BLaER1 (cell line): ENCODE measurements at regions not wholly inside any gene's neighbourhood (a gene's known extent, or its start where the extent isn't known, plus 50 kb on each side); places are given as distances from the start of the nearest gene placed in this dataset.
"Not testable (repeated sequence)": the region's sequence is repeated elsewhere in the genome, so short reads cannot be mapped to it uniquely, and the experiment has no call there.

Experiments
- H3K27ac ChIP-seq: shearing (Covaris generic); formaldehyde crosslinking; 2 replicates; pipeline ENCODE4 v1.8.1; 2022
- H3K27me3 ChIP-seq: shearing (Covaris generic); formaldehyde crosslinking; 2 replicates; pipeline ENCODE4 v1.8.1; 2022
- H3K36me3 ChIP-seq: shearing (Covaris generic); formaldehyde crosslinking; 2 replicates; pipeline ENCODE4 v1.8.1; 2022
- H3K4me1 ChIP-seq: shearing (Covaris generic); formaldehyde crosslinking; 2 replicates; pipeline ENCODE4 v1.8.1; 2022
- H3K4me2 ChIP-seq: shearing (Covaris generic); formaldehyde crosslinking; 2 replicates; pipeline ENCODE4 v1.8.1; 2022
- H3K4me3 ChIP-seq: shearing (Covaris generic); formaldehyde crosslinking; 2 replicates; pipeline ENCODE4 v1.8.1; 2022
- H3K9ac ChIP-seq: shearing (Covaris generic); formaldehyde crosslinking; 2 replicates; pipeline ENCODE4 v1.8.1; 2022
- H3K9me3 ChIP-seq: shearing (Covaris generic); formaldehyde crosslinking; 2 replicates; pipeline ENCODE4 v1.8.1; 2022
- H4K20me1 ChIP-seq: shearing (Covaris generic); formaldehyde crosslinking; 2 replicates; pipeline ENCODE4 v1.8.1; 2022
- Cebpa-rat ChIP-seq: shearing (Covaris generic); IDR thresholded peaks from 2 replicates; pipeline ENCODE4 v1.8.1; 2022

DNA sequence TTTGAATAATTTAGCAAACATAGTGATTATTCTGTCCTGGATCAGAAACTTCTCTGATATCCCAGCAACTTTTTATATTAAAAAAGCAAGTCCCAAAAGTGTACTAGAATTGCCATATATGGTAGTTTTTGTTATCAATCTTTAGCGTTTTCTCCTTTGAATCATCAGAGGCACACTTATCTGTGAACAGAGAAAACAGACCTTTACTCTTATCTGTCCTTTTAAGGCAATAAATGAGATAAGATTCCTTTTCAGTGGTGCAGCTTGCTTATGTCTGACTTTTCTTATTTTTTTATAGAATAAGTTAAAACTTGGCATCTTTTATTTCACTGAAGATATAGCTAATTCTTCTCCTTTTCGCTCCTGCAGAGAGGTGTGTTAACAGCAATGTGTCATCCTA, 458.1 kb upstream of the PCDH10 start:
- Histone ChIP-seq H3K4me1 (no peaks in the 10 kb centered on the region), H3K9ac (no peak overlapping the region), H3K9me3 (no peaks in the 10 kb centered on the region; the same call in 1 of the 2 replicates), H3K27ac (no peak overlapping the region), H3K27me3 (no peaks in the 10 kb centered on the region), H4K20me1 (no peaks in the 10 kb centered on the region), H3K36me3 (no peaks in the 10 kb centered on the region), H3K4me3 (no peak overlapping the region), H3K4me2 (no peak overlapping the region)
- TF ChIP-seq Cebpa-rat: no peak

DNA sequence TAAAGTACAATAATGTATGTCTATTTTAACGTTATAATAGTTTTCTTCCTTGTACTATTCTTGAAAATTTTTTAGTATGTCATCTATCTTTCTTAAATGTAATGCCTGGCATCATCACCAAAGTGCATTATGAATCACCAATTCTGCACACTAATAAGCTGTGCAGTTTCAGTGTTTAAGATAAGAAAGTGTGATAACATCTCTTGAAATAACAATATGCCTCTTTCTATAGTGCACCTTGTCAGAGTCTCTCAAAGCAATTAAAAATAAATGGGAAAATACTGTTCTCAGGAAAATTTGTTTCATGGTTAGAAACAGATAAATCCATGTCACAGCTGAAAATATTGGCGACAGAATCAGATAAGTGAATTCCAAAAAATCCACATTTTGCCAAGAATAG, 457.4 kb upstream of the PCDH10 start:
- Histone ChIP-seq H3K9me3 (no peaks in the 10 kb centered on the region; the same call in 1 of the 2 replicates), H3K4me1 (no peaks in the 10 kb centered on the region), H3K9ac (no peak overlapping the region), H3K36me3 (no peaks in the 10 kb centered on the region), H3K27me3 (no peaks in the 10 kb centered on the region), H4K20me1 (no peaks in the 10 kb centered on the region), H3K4me2 (no peak overlapping the region), H3K4me3 (no peak overlapping the region), H3K27ac (no peak overlapping the region)
- no peak for TF ChIP-seq Cebpa-rat

DNA sequence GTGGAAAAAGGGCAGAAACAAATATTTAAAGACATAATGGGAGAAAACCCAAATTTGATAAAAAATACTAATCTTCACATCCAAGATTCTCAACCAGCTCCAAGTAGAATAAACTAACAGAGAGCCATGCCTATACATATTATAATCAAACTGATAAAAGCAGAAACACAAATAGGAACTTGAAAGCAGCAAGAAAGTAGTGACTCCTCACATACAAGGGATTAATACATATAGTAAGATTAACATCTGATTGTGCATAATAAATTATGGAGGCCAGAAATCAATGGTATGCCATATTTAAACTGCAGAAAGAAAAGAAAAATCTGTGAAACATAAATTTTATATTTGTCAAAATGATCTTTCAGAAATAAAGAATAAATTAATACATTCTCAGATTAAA, 454.3 kb upstream of the PCDH10 start:
- no peak for TF ChIP-seq Cebpa-rat
- no peak overlapping the region for H3K27ac ChIP-seq
- H3K27me3 ChIP-seq: no peaks in the 10 kb centered on the region
- H3K4me2 ChIP-seq: no peak overlapping the region
- H3K36me3 ChIP-seq: no peaks in the 10 kb centered on the region
- H3K4me3 ChIP-seq: no peak overlapping the region
- H4K20me1 ChIP-seq: no peaks in the 10 kb centered on the region
- H3K9ac ChIP-seq: no peak overlapping the region
- no peaks in the 10 kb centered on the region; the same call in 1 of the 2 replicates for H3K9me3 ChIP-seq
- H3K4me1 ChIP-seq: no peaks in the 10 kb centered on the region

DNA sequence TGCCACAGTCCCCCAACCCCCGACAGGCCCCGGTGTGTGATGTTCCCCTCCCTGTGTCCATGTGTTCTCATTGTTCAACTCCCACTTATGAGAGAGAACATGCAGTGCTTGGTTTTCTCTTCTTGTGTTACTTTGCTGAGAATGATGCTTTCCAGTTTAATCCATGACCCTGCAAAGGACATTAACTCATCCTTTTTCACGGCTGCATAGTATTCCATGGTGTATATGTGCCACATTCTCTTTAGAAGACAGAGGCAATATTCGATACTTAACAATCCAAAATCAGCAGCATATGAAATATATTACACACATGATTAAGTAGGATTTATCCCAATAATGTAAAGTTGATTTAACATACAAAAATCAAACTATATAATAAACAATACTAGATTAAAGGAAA, 451.6 kb upstream of the PCDH10 start:
- H3K27me3 ChIP-seq, H3K4me2 ChIP-seq, H3K9ac ChIP-seq, H3K9me3 ChIP-seq, H3K27ac ChIP-seq, H4K20me1 ChIP-seq, H3K36me3 ChIP-seq, H3K4me3 ChIP-seq, H3K4me1 ChIP-seq: not testable (repeated sequence)

DNA sequence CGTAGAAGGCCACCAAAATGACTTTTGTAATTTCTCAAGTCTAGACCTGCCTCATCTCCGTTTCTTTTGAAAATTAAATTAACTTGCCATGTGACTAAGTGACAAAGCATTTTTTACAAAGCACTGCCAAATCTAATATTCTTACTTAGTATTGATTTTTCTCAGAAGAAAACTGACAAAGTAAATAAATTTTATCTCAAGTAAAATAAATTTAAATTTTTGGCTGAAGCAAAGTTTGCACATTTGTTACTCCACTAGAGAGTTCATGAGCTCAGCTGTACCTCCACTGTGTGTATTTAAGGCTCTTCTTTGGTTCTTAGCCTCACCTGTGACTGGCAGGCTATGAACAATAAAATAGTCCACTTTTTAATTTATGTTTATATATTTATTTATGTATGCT, 441.1 kb upstream of the PCDH10 start:
- Histone ChIP-seq H3K9me3 (no peaks in the 10 kb centered on the region), H3K27me3 (no peaks in the 10 kb centered on the region), H3K4me3 (no peak overlapping the region), H4K20me1 (no peaks in the 10 kb centered on the region), H3K27ac (no peak overlapping the region), H3K9ac (no peak overlapping the region), H3K4me2 (no peak overlapping the region), H3K4me1 (no peaks in the 10 kb centered on the region), H3K36me3 (no peaks in the 10 kb centered on the region)
- no peak for TF ChIP-seq Cebpa-rat

DNA sequence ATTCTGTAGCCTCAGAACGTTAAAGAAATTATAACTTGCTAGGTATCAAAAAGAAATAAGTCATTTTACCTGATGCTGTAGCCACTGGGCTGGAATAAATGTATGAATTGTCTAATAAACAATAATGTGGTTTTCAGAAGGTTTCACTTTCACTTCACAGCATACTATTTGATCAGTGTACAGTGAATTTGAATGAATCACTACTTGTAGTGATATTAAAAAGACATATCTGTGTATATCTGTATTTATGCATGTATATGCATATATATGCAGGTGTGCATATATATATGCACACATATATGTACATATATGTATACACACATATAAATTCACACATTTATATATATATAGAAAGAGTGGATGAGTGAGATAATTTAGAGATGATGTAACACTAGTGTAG, 440.0 kb upstream of the PCDH10 start:
- Histone ChIP-seq H3K9ac (no peak overlapping the region), H4K20me1 (no peaks in the 10 kb centered on the region), H3K4me2 (no peak overlapping the region), H3K36me3 (no peaks in the 10 kb centered on the region), H3K4me1 (no peaks in the 10 kb centered on the region), H3K27ac (no peak overlapping the region), H3K9me3 (no peaks in the 10 kb centered on the region), H3K27me3 (no peaks in the 10 kb centered on the region), H3K4me3 (no peak overlapping the region)
- no peak for TF ChIP-seq Cebpa-rat

DNA sequence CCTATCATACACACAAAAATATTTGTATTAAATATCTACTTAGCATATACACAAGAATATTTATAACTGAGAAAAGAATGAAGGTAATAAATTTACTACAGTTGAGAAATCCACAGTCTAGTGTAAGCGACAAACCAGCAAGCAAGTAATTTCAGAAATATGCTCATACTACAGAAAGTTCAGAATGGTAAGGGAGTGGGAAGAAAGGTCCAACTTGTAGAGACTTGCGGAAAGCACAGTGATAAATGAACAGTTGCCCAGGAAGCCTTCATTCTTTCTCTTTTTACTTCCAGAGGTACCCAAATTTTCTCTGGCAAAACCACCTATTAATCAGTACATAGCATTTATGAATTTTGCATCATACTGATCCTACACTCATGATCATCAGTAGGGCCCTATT, 438.1 kb upstream of the PCDH10 start:
- no peaks in the 10 kb centered on the region for H3K9me3 ChIP-seq
- H3K27me3 ChIP-seq: no peaks in the 10 kb centered on the region
- H4K20me1 ChIP-seq: no peaks in the 10 kb centered on the region
- H3K36me3 ChIP-seq: no peaks in the 10 kb centered on the region
- H3K27ac ChIP-seq: no peak overlapping the region
- no peak overlapping the region for H3K9ac ChIP-seq
- no peaks in the 10 kb centered on the region for H3K4me1 ChIP-seq
- H3K4me2 ChIP-seq: no peak overlapping the region
- no peak for TF ChIP-seq Cebpa-rat
- no peak overlapping the region for H3K4me3 ChIP-seq

DNA sequence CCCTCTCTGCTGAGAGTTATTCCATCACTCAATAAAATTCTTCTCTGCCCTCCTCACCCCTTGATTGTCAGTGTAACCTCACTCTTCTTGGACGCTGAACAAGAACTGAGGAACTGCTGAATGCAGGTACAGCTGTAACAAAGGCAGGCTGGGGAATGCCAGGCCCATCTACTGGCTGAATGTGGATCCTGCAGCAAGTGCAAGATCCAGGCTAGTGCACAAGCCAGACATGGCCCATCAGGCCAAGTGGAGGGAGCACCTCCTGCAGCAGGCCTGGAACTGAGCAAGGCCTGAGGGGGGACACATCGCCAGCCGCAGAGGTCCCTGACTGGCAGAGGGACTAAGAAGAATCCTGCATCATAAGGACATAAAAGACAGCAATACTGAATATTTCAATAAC, 411.8 kb upstream of the PCDH10 start:
- H3K4me2 ChIP-seq: no peak overlapping the region

DNA sequence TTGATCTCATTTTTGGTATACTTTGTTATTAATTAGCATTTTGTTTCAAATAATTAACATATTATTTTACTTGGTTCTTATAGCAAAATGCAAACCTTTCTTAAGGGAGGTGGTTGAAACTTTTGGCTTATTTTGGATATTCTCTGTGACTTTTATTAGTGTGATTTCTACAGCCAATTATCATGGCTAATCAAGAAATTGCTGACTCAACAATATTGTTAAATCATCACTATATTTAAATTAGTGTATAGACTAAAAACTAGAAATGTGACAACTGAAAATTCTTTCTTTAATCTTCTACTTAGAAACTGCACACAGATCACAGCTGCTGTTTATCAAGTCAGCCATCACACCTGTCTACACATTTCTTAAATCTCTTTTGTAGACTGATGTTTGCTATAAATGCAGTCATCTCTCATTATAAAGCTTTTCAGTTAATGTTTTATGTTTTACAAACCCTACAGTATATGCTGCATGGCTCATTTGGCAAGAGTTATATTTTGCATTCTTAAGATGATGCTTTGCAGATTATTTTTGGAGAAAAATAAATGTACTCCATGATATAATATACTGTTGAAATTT, 389.8 kb upstream of the PCDH10 start:
- TF ChIP-seq Cebpa-rat: no peak
- Histone ChIP-seq H3K9ac (no peak overlapping the region), H3K36me3 (no peaks in the 10 kb centered on the region), H3K4me1 (no peaks in the 10 kb centered on the region), H3K4me3 (no peak overlapping the region), H4K20me1 (no peaks in the 10 kb centered on the region), H3K4me2 (no peak overlapping the region), H3K27me3 (no peaks in the 10 kb centered on the region), H3K9me3 (no peaks in the 10 kb centered on the region), H3K27ac (no peak overlapping the region)

More for the DNA sequence above, 411.8 kb upstream of the PCDH10 start:
- H3K4me1 ChIP-seq: no peaks in the 10 kb centered on the region
- no peaks in the 10 kb centered on the region for H4K20me1 ChIP-seq
- H3K27me3 ChIP-seq: no peaks in the 10 kb centered on the region
- no peak overlapping the region for H3K9ac ChIP-seq
- H3K36me3 ChIP-seq: no peaks in the 10 kb centered on the region
- no peak overlapping the region for H3K27ac ChIP-seq
- TF ChIP-seq Cebpa-rat: no peak
- no peak overlapping the region for H3K4me3 ChIP-seq
- H3K9me3 ChIP-seq: no peaks in the 10 kb centered on the region

DNA sequence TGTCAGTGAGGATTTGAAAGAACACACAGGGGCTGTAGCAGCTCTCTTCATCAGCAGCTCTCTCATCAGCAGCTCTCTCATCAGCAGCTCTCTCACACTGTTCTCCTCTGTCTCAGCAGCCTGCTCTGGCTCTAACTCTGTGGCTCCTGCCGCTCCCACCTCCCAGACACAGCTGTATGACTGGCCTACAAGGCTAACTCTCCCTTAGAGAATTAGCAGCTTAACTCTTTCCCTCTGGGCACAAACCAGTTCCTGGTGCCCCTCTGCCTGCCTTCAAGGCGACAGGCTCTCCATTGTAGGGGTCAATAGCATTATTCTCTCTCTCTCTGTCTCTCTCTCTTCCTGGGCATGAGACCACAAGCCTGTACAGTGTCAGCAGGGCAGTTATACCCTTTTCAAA, 385.6 kb upstream of the PCDH10 start:
- H3K27ac ChIP-seq: no peak overlapping the region
- no peak overlapping the region for H3K4me2 ChIP-seq
- no peaks in the 10 kb centered on the region for H4K20me1 ChIP-seq
- no peaks in the 10 kb centered on the region for H3K27me3 ChIP-seq
- no peaks in the 10 kb centered on the region for H3K4me1 ChIP-seq
- no peak overlapping the region for H3K9ac ChIP-seq
- H3K9me3 ChIP-seq: no peaks in the 10 kb centered on the region
- TF ChIP-seq Cebpa-rat: no peak
- H3K36me3 ChIP-seq: no peaks in the 10 kb centered on the region
- no peak overlapping the region for H3K4me3 ChIP-seq

DNA sequence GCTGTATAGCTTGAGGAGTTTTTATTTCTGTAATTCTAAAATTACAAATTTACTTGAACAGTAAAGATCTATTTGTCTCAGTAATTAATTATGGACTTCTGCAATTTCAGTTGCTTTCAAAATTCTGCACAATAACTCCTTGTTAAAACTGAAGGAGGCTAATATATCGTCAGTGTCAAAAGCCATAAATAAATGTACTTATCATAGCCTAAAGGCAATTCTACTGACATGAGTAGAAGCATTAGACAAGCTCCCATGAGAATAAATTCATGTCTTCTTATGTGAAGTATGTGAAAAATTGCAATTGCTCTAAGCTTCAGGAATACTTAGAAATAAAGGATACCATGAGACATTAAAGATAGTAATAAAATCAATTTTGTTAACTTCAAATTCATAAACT, 381.2 kb upstream of the PCDH10 start:
- no peak overlapping the region for H3K4me2 ChIP-seq
- H3K27ac ChIP-seq: no peak overlapping the region
- H3K9ac ChIP-seq: no peak overlapping the region
- no peak overlapping the region for H3K4me3 ChIP-seq
- TF ChIP-seq Cebpa-rat: no peak
- H3K4me1 ChIP-seq: no peaks in the 10 kb centered on the region
- H4K20me1 ChIP-seq: no peaks in the 10 kb centered on the region
- no peaks in the 10 kb centered on the region for H3K36me3 ChIP-seq
- H3K9me3 ChIP-seq: no peaks in the 10 kb centered on the region
- H3K27me3 ChIP-seq: no peaks in the 10 kb centered on the region
